ENCODE measurements at regions not wholly inside any gene's neighbourhood (a gene's known extent, or its start where the extent isn't known, plus 50 kb on each side); places are given as distances from the start of the nearest gene placed in this dataset.
"Not testable (repeated sequence)": the region's sequence is repeated elsewhere in the genome, so short reads cannot be mapped to it uniquely, and the experiment has no call there.

- H3K27ac Mint-ChIP-seq: no peak overlapping the region
These were observed 138.8 kb downstream of the PCSK1 start for GRCh38 chr5:96293966-96294883.

DNA sequence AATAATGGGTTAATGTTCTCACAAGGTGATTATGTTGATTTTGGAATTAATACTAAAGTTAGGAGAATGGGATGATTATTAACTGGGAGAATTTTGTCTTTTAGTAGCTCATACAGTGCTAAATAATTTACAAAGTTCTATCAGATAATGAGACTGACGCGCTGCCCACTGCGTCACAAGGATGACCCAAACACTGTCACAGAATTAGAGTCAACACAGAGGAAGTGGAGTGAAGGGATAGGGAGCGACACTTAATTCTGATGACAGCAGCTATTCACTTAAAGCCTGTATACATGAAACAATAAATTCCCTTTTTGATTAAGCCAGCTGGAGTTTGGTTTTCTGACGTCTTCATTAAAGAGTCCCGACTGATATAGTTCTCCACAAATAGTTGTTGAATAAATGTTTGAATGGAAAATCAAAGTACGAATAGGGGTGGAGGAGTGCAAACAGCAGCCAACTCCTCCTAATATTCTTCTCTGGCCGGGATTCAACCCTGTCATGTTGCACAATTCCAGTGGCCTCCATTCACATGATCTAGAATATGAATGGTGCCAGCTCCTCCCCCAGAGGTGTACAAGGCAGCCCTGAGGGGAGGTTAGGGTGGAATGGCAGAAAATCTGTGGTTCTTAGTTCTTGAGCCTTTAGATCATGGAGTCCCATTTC lies 140.3 kb downstream of the PCSK1 start:
- Mint-ChIP-seq H3K27me3 (ENCODE audit: low read depth, poor library complexity) (peaks cover 4% of the 10 kb centered on the region), H3K9me3 (peaks cover 4% of the 10 kb centered on the region), H3K36me3 (ENCODE audit: low read depth) (peaks cover 5% of the 10 kb centered on the region), H3K4me3 (no peak overlapping the region), H3K27ac (no peak overlapping the region), H3K4me1 (no peaks in the 10 kb centered on the region)
- no peak for DNase-seq
- TF ChIP-seq CTCF (IDR thresholded peaks at IDR 0.05): no peak

More at GRCh38 chr5:96293966-96294883, 138.8 kb downstream of the PCSK1 start:
- H3K4me3 Mint-ChIP-seq: no peak overlapping the region
- peaks cover 4% of the 10 kb centered on the region for H3K27me3 Mint-ChIP-seq (ENCODE audit: low read depth, poor library complexity)
- no peak for DNase-seq
- peaks cover 4% of the 10 kb centered on the region for H3K9me3 Mint-ChIP-seq
- no peaks in the 10 kb centered on the region for H3K4me1 Mint-ChIP-seq
- peaks cover 4% of the 10 kb centered on the region for H3K36me3 Mint-ChIP-seq (ENCODE audit: low read depth)
- no peak for TF ChIP-seq CTCF (IDR thresholded peaks at IDR 0.05)

DNA sequence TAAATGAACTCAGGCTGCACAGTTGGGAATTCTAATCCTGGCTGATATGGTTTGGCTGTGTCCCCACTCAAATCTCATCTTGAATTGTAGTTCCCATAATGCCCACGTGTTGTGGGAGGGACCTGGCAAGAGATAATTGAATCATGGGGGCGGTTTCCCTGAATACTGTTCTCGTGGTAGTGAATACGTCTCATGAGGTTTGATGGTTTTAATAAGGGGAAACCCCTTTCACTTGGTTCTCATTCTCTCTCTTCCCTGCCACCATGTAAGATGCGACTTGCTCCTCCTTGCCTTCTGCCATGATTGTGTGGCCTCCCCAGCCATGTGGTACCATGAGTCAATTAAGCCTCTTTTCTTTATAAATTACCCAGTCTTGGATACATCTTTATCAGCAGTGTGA lies 143.8 kb downstream of the PCSK1 start:
- not testable (repeated sequence) for H3K4me3 Mint-ChIP-seq; H3K9me3 Mint-ChIP-seq; DNase-seq; H3K27me3 Mint-ChIP-seq (ENCODE audit: low read depth, poor library complexity); H3K4me1 Mint-ChIP-seq; H3K36me3 Mint-ChIP-seq (ENCODE audit: low read depth)
- peak overlapping the region; percentile 33 for H3K27ac Mint-ChIP-seq

DNA sequence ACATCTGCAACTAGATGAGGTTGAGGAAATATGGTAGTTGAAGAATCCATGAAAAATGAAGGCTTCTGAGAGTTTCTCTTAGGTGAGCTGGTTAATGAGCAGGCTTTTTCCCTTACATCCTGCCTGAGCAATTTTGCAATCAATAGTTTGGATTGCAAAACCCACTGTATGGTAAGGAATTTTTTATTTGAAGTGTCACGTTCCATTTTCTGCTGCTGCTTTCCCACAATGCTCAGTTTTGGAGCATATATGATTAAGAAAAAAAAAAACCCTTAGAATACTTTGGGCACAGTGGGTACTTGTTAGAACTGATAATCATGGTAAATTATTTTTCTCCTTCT lies 144.2 kb downstream of the PCSK1 start:
- Mint-ChIP-seq H3K4me1 (peaks cover 13% of the 10 kb centered on the region), H3K36me3 (ENCODE audit: low read depth) (peaks cover 5% of the 10 kb centered on the region)

GRCh38 chr5:96288166-96288844 lies 144.7 kb downstream of the PCSK1 start:
- no peak for TF ChIP-seq CTCF (IDR thresholded peaks at IDR 0.05)
- Mint-ChIP-seq H3K4me1 (peaks cover 18% of the 10 kb centered on the region), H3K9me3 (peaks cover 10% of the 10 kb centered on the region), H3K36me3 (ENCODE audit: low read depth) (peaks cover 5% of the 10 kb centered on the region), H3K27me3 (ENCODE audit: low read depth, poor library complexity) (peaks cover 4% of the 10 kb centered on the region), H3K27ac (no peak overlapping the region), H3K4me3 (no peak overlapping the region)
- DNase-seq: no peak

More for the DNA sequence above, 144.2 kb downstream of the PCSK1 start:
- Mint-ChIP-seq H3K9me3 (peaks cover 8% of the 10 kb centered on the region), H3K4me3 (no peak overlapping the region), H3K27ac (no peak overlapping the region), H3K27me3 (ENCODE audit: low read depth, poor library complexity) (peaks cover 4% of the 10 kb centered on the region)
- TF ChIP-seq CTCF (IDR thresholded peaks at IDR 0.05): no peak
- DNase-seq: no peak

- Mint-ChIP-seq H3K27ac (no peak overlapping the region), H3K27me3 (ENCODE audit: low read depth, poor library complexity) (peaks cover 4% of the 10 kb centered on the region), H3K4me1 (peaks cover 20% of the 10 kb centered on the region), H3K4me3 (no peak overlapping the region), H3K36me3 (ENCODE audit: low read depth) (peaks cover 5% of the 10 kb centered on the region), H3K9me3 (peaks cover 15% of the 10 kb centered on the region)
- DNase-seq: no peak
- no peak for TF ChIP-seq CTCF (IDR thresholded peaks at IDR 0.05)
These were observed 145.9 kb downstream of the PCSK1 start for GRCh38 chr5:96287136-96287535.
